ENCODE measurements at regions not wholly inside any gene's neighbourhood (a gene's known extent, or its start where the extent isn't known, plus 50 kb on each side); places are given as distances from the start of the nearest gene placed in this dataset.

GRCh38 chr6:51015394-51015793 lies 196.7 kb downstream of the TFAP2B start:
- Mint-ChIP-seq H3K27me3 (ENCODE audit: insufficient read depth, low read depth, poor library complexity) (no peaks in the 10 kb centered on the region), H3K4me3 (no peak overlapping the region), H3K27ac (no peak overlapping the region), H3K4me1 (no peaks in the 10 kb centered on the region), H3K9me3 (no peaks in the 10 kb centered on the region), H3K36me3 (ENCODE audit: low read depth) (no peaks in the 10 kb centered on the region)
- Histone ChIP-seq H4K20me1 (replicated peaks; ENCODE audit: insufficient read depth) (no peaks in the 10 kb centered on the region), H3K4me1 (ENCODE audit: insufficient read depth) (no peaks in the 10 kb centered on the region), H3K4me2 (no peak overlapping the region), H3K27ac (ENCODE audit: low read depth) (no peak overlapping the region), H2AFZ (no peak overlapping the region), H3K27me3 (ENCODE audit: insufficient read depth) (no peaks in the 10 kb centered on the region), H3K9me2 (ENCODE audit: insufficient read depth) (no peaks in the 10 kb centered on the region), H3K79me2 (replicated peaks; ENCODE audit: insufficient read depth) (no peaks in the 10 kb centered on the region), H3K36me3 (ENCODE audit: insufficient read depth) (no peaks in the 10 kb centered on the region), H3F3A (replicated peaks; ENCODE audit: low read depth) (no peaks in the 10 kb centered on the region), H3K4me3 (no peak overlapping the region)
- ATAC-seq (no peak), DNase-seq (ENCODE audit: low spot score) (no peak)
- TF ChIP-seq ZNF114 (CRISPR knock-in tag; IDR thresholded peaks at IDR 0.05) (no peak), STAT1 (IDR thresholded peaks at IDR 0.05; ENCODE audit: unreplicated experiment) (no peak), EZH2phosphoT487 (IDR thresholded peaks at IDR 0.05; ENCODE audit: unreplicated experiment) (no peak), EZH2 (IDR thresholded peaks at IDR 0.05; ENCODE audit: low read depth, unreplicated experiment) (no peak), ZNF331 (CRISPR knock-in tag; IDR thresholded peaks at IDR 0.05; ENCODE audit: low read depth) (no peak), ETS1 (IDR thresholded peaks at IDR 0.05) (no peak), POLR2AphosphoS5 (IDR thresholded peaks at IDR 0.05; ENCODE audit: low read depth) (no peak), CREB1 (CRISPR knock-in tag; IDR thresholded peaks at IDR 0.05; ENCODE audit: low read depth) (no peak), REST (IDR thresholded peaks at IDR 0.05; ENCODE audit: unreplicated experiment) (no peak), ZNF462 (CRISPR knock-in tag; IDR thresholded peaks at IDR 0.05) (no peak), NANOG (IDR thresholded peaks at IDR 0.05; ENCODE audit: borderline replicate concordance) (no peak), CTCF (conservative IDR thresholded peaks at IDR 0.05; ENCODE audit: low read depth in 2 of 2) (no peak)
